ENCODE measurements at regions not wholly inside any gene's neighbourhood (a gene's known extent, or its start where the extent isn't known, plus 50 kb on each side); places are given as distances from the start of the nearest gene placed in this dataset.

DNA sequence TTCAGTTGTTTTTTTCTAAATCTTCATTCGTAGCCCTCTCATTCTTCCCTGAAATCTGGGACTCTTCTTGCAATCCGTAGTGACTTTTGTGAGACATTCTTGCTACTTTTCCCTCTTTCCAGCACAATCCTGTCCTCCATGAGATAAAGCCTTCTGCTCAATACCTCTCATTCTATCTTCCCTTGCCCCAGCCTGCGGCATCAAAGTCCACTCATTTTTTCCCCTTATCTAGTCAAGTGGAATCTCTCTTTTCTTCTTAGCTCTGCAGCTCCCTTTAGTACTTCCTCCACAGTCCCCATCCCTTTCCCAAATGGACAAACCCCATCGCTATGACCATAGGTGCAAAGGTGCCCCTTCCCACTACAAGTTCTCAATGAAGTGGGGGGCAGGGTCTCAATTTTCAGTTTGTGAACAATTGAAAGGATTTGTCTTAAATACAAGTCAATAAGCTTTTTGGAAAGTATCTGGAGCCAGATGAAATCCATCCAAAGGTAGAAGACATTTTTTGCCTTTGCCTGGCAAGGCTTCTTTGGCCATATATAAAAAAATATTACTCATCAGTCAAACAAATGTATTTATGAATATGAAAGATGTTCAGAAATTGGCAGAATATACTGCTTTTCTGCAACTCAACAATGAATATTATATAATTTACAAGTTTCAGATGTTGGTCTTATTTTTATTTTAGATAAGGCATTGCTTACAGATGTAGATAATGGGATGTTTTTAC lies 179.4 kb downstream of the SNAPC1 start:
- no peak for DNase-seq (ENCODE audit: low read depth)

DNA sequence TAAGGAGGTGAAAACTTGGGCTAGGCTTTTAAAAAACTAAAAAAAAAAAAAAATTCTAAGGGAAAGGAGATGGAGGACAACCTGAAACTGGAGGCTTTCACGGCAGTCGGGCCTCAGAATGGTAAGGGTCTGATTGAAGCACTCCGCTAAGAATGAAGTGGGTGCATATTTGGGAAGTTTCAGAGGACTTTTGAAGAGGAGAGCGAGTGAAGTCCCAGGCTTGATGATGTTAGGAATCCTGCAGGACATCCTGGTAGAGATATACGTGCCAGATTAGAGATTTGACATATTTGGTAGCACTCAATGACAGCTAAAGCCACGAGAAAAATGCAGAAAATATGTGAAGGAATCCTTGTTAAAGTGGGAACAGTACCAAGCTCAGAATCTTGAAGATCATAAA lies 186.2 kb downstream of the SNAPC1 start:
- DNase-seq (ENCODE audit: low read depth) = no peak

DNA sequence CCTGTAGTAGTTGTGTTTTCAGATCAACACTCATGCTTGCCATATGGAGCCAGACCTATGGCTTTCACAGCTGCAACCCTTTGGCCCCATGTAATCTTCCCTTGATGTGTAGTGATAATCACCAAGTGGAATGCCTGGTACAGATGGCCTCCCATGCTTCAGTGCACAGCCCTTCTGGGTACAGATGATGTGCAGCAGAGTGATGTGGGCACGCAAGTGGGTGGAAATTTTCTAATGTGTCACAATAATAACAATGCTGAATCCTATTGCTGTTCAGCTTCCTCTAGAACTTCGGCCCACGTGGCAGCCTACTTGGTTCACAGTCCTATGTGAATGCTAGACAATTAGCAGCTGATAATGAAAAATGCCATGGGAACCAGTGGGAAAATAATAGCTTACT lies 188.1 kb downstream of the SNAPC1 start:
- no peak for DNase-seq (ENCODE audit: low read depth)

- no peak for DNase-seq (ENCODE audit: low read depth)
These were observed 191.4 kb downstream of the SNAPC1 start for GRCh38 chr14:61953602-61954001.

GRCh38 chr14:61954306-61954705 lies 192.1 kb downstream of the SNAPC1 start:
- DNase-seq (ENCODE audit: low read depth) = no peak

DNA sequence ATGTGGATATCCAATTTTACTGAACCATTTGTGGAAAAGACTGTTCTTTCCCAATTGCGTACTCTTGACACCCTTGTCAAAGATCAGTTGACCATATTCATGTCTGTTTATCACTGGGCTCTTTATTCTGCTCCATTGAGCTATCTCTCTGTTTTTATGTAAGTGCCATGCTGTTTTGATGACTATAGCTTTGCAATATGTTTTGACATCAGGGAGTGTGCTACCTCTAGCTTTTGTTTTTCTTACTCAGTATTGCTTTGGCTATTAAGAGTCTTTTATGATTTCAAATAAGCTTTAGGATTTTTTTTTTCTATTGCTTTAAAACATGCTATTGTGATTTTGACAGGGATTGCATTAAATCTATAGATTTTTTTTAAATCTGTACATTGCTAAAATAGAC lies 194.3 kb downstream of the SNAPC1 start:
- no peak for DNase-seq (ENCODE audit: low read depth)

GRCh38 chr14:61959348-61959747 lies 197.1 kb downstream of the SNAPC1 start:
- DNase-seq (ENCODE audit: low read depth) = no peak

DNA sequence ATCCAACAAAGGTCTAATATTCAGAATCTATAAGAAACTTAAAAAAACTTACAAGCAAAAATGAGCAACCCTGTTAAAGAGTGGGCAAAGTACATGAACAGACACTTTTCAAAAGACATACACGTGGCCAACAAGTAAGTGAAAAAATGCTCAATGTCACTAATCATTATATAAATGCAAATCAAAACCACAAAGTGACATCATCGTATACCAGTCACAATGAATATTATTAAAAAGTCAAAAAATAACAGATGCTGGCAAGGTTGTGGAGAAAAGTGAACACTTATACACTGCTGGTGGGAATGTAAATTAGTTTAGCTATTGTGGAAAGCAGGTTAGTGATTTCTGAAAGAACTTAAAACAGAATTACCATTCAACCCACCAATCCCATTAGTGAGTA lies 199.1 kb downstream of the SNAPC1 start:
- no peak for DNase-seq (ENCODE audit: low read depth)

GRCh38 chr14:61963926-61964325 lies 201.7 kb downstream of the SNAPC1 start:
- DNase-seq (ENCODE audit: low read depth) = no peak

- DNase-seq (ENCODE audit: low read depth) = no peak
These were observed 203.0 kb downstream of the SNAPC1 start for GRCh38 chr14:61965030-61965745.

DNA sequence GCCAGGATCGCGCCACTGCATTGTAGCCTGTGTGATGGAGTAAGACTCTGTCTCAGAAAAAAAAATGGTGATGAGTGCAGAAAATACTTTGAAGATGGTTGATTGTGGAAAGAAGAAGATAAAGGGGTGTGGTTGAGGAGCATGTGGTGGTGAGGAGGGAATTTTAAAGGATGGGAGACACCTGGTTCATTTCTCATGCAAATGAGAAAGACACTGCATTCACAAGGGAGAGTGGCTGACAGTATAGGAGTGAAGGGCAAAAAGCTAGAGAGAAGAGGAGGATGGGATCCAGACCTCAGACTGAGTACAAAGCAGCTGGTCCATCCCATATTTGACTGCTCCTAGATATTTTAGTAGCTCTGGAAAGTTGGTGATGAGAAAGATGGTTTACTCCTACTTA lies 206.0 kb downstream of the SNAPC1 start:
- DNase-seq (ENCODE audit: low read depth) = no peak

DNA sequence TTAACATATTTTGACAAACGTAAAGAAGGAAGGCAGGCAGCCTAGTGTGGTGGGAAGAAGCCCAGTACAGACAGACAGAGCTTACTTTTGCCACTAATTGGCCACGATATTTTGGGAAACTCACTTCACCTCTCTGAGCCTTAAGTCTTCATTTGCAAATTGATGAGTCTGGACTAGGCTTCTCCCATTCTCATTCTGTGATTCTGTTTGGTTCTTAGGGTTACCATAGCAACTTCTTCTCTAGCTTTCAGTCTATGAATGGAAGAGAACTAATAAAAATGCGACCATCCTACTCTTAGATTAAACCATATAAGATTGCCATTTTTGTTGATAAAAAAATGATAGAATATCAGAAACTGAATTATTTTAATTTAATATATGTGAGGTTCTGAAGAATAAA lies 210.5 kb downstream of the SNAPC1 start:
- DNase-seq (ENCODE audit: low read depth) = no peak

DNA sequence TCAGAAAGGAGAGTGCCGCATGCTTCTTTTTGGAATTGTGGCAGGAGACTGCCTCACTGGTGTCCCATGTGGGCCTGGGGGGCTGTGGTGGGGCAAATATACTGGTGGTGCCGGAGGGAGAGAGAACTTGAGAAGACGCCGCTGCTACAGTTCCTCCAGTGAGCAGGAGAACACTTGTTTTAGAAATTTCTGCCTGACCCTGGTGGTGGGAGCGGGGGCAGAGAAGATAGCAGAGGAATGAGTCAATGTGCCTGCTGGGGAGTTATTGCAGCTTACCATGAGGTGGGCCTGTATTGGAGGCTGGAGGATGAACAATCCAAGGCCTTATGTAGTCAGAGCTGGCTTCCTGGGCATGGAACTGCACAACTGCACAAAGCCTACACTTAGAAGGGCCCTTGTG lies 211.8 kb downstream of the SNAPC1 start:
- no peak for DNase-seq (ENCODE audit: low read depth)

GRCh38 chr14:61977217-61977616 lies 215.0 kb downstream of the SNAPC1 start:
- no peak for DNase-seq (ENCODE audit: low read depth)

GRCh38 chr14:61988240-61988639 lies 226.0 kb downstream of the SNAPC1 start:
- DNase-seq (ENCODE audit: low read depth) = no peak

DNA sequence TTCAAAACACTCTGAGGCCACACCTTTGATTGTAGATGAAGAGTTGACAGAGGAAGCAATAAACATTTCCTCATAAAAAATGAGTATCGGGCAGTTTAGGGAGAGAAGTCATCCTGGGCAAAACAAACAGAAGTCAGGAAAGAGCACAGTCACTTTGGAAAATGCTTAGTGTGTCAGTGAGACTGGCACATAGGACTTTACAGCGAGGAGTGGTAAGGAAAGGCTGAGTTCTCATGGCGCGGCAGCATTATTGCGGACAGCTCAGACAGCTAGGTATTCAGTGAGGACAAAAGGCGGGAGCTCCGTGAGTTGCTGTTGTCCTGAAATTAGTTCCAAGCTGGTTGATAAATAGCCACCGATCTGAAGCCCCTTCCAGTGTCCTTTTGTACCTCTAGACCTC lies 229.9 kb downstream of the SNAPC1 start:
- no peak for DNase-seq (ENCODE audit: low read depth)

DNA sequence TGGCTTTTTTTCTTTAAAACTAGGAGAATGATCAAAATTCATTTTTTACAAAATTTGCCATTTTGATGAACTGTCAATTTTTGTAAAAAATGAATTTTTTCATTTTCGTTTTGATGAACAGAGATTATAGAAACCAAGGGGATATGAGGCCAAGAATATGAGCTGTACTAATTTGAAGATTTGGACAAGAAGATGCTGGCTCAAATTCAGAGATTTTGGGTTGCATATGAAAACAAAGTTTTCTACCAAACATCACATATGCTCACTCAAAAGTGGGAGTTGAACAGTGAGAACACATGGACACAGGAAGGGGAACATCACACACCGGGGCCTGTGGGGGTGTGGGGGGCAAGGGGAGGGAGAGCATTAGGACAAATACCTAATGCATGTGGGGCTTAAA lies 230.7 kb downstream of the SNAPC1 start:
- DNase-seq (ENCODE audit: low read depth) = no peak

- DNase-seq (ENCODE audit: low read depth) = no peak
These were observed 232.4 kb downstream of the SNAPC1 start for GRCh38 chr14:61994589-61994988.

DNA sequence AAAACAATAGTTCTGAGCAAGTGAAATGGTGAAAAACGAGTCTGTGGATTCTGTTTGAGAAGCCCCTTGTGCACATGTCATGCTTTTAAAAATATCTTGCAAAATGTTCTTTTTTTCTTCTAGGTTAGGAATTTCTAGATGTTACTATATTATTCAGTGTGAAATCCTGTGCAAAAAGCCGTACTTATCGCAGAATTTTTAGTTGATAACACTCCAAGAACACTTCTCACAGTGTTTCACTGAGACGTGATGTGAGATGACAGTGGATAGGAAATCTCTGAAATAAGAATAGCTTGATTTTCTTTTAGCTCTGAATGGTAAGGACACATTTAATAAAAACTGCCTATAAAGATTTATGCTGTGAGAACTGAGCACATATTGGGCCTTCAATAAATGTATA lies 234.5 kb downstream of the SNAPC1 start:
- DNase-seq (ENCODE audit: low read depth) = no peak

DNA sequence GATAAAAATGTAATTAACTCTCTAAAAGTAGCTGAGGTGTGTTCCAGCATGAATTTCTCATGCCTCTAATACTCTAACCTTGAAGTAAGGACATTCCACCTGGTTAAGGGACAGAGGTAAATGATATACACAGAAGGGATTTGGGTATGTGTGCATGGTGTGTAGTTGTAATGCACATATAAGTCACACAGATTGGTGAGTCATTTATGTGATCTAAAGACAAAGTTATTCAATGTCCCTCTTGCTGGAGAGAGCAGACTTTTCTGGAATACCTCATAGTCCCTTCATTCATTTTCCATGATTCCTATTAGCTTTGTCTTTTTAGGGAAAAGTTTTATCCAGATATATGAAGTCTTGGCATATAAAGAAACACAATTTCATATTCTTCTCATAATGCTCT lies 234.9 kb downstream of the SNAPC1 start:
- DNase-seq (ENCODE audit: low read depth) = no peak

GRCh38 chr14:62001963-62002362 lies 239.7 kb downstream of the SNAPC1 start:
- no peak for DNase-seq (ENCODE audit: low read depth)

DNA sequence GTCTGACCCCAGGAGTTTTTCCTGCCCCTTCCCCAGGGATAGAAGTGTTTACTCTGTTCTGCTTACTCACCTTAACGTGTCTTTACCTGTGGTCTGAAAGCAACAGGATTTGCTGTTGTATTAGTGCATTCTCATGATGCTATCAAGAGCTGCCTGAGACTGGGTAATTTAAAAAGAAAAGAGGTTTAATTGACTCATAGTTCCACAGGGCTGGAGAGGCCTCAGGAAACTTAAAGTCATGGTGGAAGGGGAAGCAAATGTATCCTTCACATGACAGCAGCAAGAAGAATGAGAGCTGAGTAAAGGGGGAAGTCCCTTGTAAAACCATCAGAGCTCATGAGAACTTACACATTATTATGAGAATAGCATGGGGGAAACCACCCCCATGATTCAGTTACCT lies 240.4 kb downstream of the SNAPC1 start:
- no peak for DNase-seq (ENCODE audit: low read depth)

- no peak for DNase-seq (ENCODE audit: low read depth)
These were observed 241.5 kb downstream of the SNAPC1 start for GRCh38 chr14:62003701-62004100.
